PC-9 (cell line): ENCODE measurements at regions not wholly inside any gene's neighbourhood (a gene's known extent, or its start where the extent isn't known, plus 50 kb on each side); places are given as distances from the start of the nearest gene placed in this dataset.

ENCODE experiments used
- BruUV-seq: library from RNA; stranded (reverse); fragments of 400-500 nt; replicated peaks from 2 replicates; lab custom pipeline; 2021; lab: Mats Ljungman, UMichigan
- CTCF ChIA-PET: fragments of 300-600 bp; sonication (Branson Sonifier 250); formaldehyde crosslinking; loops from one replicate; lab custom pipeline; 2022; ENCODE audit warnings: antibody characterized with exemption; lab: Charles Lee
- POLR2A ChIA-PET: fragments of 300-600 bp; sonication (Branson Sonifier 250); formaldehyde crosslinking; loops from one replicate; lab custom pipeline; 2022; ENCODE audit warnings: antibody characterized with exemption; ENCODE audit not compliant: unreplicated experiment; lab: Charles Lee
- DNase-seq, 2 experiments: peaks; one replicate each; pipeline versions ENCODE4 v3.0.0 to v3.0.0-alpha.2; 2015 to 2022; ENCODE audit warnings: mixed read lengths in 1 of 2
- H2AFZ ChIP-seq: fragments of 200-600 bp; sonication (generic); 2 replicates; pipeline ENCODE4 v1.8.1; 2017; ENCODE audit warnings: antibody characterized with exemption
- H3F3A ChIP-seq: fragments of 200-600 bp; sonication (generic); 2 replicates; pipeline ENCODE4 v1.8.1; 2017; ENCODE audit warnings: antibody characterized with exemption, mild to moderate bottlenecking, low read depth; ENCODE audit not compliant: insufficient read depth
- H3K27ac ChIP-seq: fragments of 200-600 bp; sonication (generic); 2 replicates; pipeline ENCODE4 v1.6.1; 2016; ENCODE audit warnings: mixed run types
- H3K27me3 ChIP-seq: fragments of 200-600 bp; sonication (generic); 2 replicates; pipeline ENCODE4 v1.6.1; 2016; ENCODE audit warnings: low read depth, mixed run types; ENCODE audit not compliant: insufficient read depth
- H3K36me3 ChIP-seq: fragments of 200-600 bp; sonication (generic); 2 replicates; pipeline ENCODE4 v1.6.1; 2016; ENCODE audit warnings: low read depth, mixed run types
- H3K4me1 ChIP-seq: fragments of 200-600 bp; sonication (generic); replicated peaks from 2 replicates; pipeline ENCODE4 v1.6.1; 2016; ENCODE audit warnings: mixed run types; ENCODE audit not compliant: insufficient read depth
- H3K4me2 ChIP-seq: fragments of 200-600 bp; sonication (generic); 2 replicates; pipeline ENCODE4 v1.6.1; 2017; ENCODE audit warnings: mixed run types
- H3K4me3 ChIP-seq: fragments of 200-600 bp; sonication (generic); 2 replicates; pipeline ENCODE4 v1.6.1; 2016; ENCODE audit warnings: mixed run types
- H3K79me2 ChIP-seq: fragments of 200-600 bp; sonication (generic); 2 replicates; pipeline ENCODE4 v1.6.1; 2017; ENCODE audit warnings: low read depth, mixed run types
- H3K9me2 ChIP-seq: fragments of 200-600 bp; sonication (generic); 2 replicates; pipeline ENCODE4 v1.8.1; 2017; ENCODE audit warnings: mild to moderate bottlenecking; ENCODE audit not compliant: insufficient read depth
- H3K9me3 ChIP-seq: fragments of 200-600 bp; sonication (generic); 2 replicates; pipeline ENCODE4 v1.8.1; 2016; ENCODE audit warnings: low read depth; ENCODE audit not compliant: insufficient read depth
- H4K20me1 ChIP-seq: fragments of 200-600 bp; sonication (generic); 2 replicates; pipeline ENCODE4 v1.8.1; 2017; ENCODE audit not compliant: insufficient read depth
- EZH2 ChIP-seq: fragments of 200-600 bp; sonication (generic); IDR thresholded peaks from 2 replicates; pipeline ENCODE4 v1.8.0; 2017; ENCODE audit warnings: antibody characterized with exemption, low read depth
- intact Hi-C: fragments of 100-400 bp; cut with micrococcal nuclease; formaldehyde crosslinking; loops from one replicate; pipeline ENCODE4 v1.10.0; 2022; ENCODE audit not compliant: unreplicated experiment
- TF ChIP-seq, protein P1 (sequence below): fragments of 200-600 bp; sonication (generic); conservative IDR thresholded peaks from 2 replicates; pipeline ENCODE4 v1.6.1; 2017; ENCODE audit warnings: mixed run types, antibody characterized with exemption, mild to moderate bottlenecking, moderate library complexity

DNA sequence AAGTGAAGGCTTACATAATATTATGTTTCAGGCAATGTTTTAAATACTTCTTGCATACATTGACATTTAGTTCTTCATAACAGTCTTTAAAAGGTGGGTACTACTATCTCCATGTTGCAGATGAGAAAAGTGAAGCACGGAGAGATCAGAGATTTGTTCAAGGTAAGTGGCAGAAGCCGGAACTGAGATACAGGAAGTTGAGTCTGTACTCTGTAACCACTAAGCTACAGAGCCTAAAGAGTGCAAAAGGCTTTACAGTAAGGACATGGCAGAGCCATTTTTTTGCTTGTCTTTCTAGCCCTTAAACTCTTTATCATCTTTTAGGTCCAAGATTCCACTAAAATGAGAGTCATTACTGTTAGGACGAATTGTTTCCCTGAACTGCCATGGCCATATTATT is 186.5 kb upstream of the PEX5L start:
- no TSS peak for BruUV-seq
- Histone ChIP-seq H3K4me2 (no peak overlapping the region), H3K36me3 (no peaks in the 10 kb centered on the region), H3K4me1 (no peaks in the 10 kb centered on the region), H3K9me2 (0 out of 2 replicates have a peak, but pooled peaks cover 1% of the 10 kb centered on the region), H3K27ac (no peak overlapping the region), H3F3A (no peaks in the 10 kb centered on the region), H3K9me3 (no peaks in the 10 kb centered on the region), H4K20me1 (no peaks in the 10 kb centered on the region), H2AFZ (0 out of 2 replicates have a peak overlapping the region, but pooled peaks have one; percentile 7), H3K27me3 (no peaks in the 10 kb centered on the region), H3K79me2 (no peaks in the 10 kb centered on the region), H3K4me3 (no peak overlapping the region)
- ChIA-PET POLR2A (no interaction called here), CTCF (no interaction called here)
- no peak for DNase-seq
- TF ChIP-seq EZH2 = no peak
- TF ChIP-seq, protein P1, sequence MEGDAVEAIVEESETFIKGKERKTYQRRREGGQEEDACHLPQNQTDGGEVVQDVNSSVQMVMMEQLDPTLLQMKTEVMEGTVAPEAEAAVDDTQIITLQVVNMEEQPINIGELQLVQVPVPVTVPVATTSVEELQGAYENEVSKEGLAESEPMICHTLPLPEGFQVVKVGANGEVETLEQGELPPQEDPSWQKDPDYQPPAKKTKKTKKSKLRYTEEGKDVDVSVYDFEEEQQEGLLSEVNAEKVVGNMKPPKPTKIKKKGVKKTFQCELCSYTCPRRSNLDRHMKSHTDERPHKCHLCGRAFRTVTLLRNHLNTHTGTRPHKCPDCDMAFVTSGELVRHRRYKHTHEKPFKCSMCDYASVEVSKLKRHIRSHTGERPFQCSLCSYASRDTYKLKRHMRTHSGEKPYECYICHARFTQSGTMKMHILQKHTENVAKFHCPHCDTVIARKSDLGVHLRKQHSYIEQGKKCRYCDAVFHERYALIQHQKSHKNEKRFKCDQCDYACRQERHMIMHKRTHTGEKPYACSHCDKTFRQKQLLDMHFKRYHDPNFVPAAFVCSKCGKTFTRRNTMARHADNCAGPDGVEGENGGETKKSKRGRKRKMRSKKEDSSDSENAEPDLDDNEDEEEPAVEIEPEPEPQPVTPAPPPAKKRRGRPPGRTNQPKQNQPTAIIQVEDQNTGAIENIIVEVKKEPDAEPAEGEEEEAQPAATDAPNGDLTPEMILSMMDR = no peak
- intact Hi-C loops = no loop called here

DNA sequence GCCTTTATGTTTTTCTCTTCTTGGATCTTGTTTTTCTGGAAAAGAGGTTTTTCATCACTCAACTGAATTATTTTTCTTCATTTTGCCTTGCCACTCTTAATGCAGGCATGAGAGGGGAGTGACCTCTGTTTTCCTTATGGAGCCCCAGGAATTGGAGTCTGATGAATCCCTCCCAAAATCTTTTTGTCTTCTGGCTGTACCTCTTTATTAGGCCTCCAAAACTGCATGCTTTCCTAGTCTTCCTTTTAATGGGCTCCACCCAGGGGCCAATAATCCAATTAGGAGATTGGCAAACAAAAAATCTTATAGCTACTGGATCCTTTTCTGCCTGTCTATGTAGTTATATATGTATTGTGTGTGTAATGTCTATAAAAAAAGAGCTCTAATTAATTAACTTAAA is 192.4 kb upstream of the PEX5L start:
- no peak for TF ChIP-seq EZH2
- TF ChIP-seq, protein P1 = no peak
- no TSS peak for BruUV-seq
- intact Hi-C loops = no loop called here
- Histone ChIP-seq H3K4me1 (no peaks in the 10 kb centered on the region), H4K20me1 (no peaks in the 10 kb centered on the region), H3K4me2 (no peak overlapping the region), H3K27me3 (no peaks in the 10 kb centered on the region), H3K9me2 (no peaks in the 10 kb centered on the region), H3K79me2 (no peaks in the 10 kb centered on the region), H3K36me3 (no peaks in the 10 kb centered on the region), H3K27ac (no peak overlapping the region), H3K4me3 (no peak overlapping the region), H3K9me3 (peaks cover 8% of the 10 kb centered on the region; the same call in 1 of the 2 replicates), H2AFZ (no peak overlapping the region), H3F3A (no peaks in the 10 kb centered on the region)
- CTCF ChIA-PET = no interaction called here
- DNase-seq = no peak
- POLR2A ChIA-PET = no interaction called here

DNA sequence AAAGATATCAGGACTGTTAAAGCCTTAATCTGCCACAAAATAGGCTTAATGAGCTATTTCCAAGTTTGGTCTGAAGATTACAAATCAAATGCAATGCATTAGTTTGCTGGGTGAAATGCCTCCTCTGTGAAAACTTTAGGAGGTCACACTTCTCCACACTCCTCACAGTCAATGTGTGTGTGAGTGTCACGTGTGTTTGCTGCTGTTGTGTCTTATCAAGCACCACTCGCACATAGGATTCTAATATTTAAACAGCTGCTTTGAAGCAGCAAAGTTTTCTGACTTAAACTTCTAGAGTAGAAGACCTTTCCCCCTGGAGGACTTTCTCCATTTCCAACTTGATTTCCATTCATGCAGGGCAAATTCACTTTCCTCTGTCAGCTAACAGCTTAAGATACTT is 203.2 kb upstream of the PEX5L start:
- Histone ChIP-seq H3K4me1 (no peaks in the 10 kb centered on the region), H3F3A (no peaks in the 10 kb centered on the region), H4K20me1 (no peaks in the 10 kb centered on the region), H3K9me3 (no peaks in the 10 kb centered on the region), H3K27ac (no peak overlapping the region), H3K4me3 (no peak overlapping the region), H3K4me2 (no peak overlapping the region), H3K9me2 (no peaks in the 10 kb centered on the region), H2AFZ (no peak overlapping the region), H3K79me2 (no peaks in the 10 kb centered on the region), H3K27me3 (no peaks in the 10 kb centered on the region), H3K36me3 (no peaks in the 10 kb centered on the region)
- TF ChIP-seq EZH2 = no peak
- TF ChIP-seq, protein P1 = no peak
- CTCF ChIA-PET = no interaction called here
- POLR2A ChIA-PET = no interaction called here
- DNase-seq = no peak
- intact Hi-C loops = no loop called here
- no TSS peak for BruUV-seq
